DMS 273 (cell line): ENCODE measurements at regions not wholly inside any gene's neighbourhood (a gene's known extent, or its start where the extent isn't known, plus 50 kb on each side); places are given as distances from the start of the nearest gene placed in this dataset.
"Not testable (repeated sequence)": the region's sequence is repeated elsewhere in the genome, so short reads cannot be mapped to it uniquely, and the experiment has no call there.

Experiments used
- DNase-seq: peaks from one replicate; lab custom pipeline; 2025; ENCODE audit not compliant: unreplicated experiment; lab: John Stamatoyannopoulos, UW

DNA sequence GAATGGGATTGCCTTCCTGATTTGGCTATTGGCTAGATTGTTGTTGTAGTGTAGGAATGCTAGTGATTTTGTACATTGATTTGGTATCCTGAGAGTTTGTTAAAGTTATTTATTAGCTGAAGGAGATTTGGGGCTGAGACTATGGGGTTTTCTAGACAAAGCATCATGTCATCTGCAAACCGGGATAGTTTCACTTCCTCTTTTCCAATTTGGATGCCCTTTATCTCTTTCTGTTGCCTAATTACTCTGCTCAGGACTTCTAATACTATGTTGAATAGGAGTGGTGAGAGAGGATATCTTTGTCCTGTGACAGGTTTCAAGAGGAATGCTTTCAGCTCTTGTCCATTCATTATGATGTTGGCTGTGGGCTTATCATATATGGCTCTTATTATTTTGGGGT, 265.7 kb upstream of the MGAT4C start:
- DNase-seq, result no peak

DNA sequence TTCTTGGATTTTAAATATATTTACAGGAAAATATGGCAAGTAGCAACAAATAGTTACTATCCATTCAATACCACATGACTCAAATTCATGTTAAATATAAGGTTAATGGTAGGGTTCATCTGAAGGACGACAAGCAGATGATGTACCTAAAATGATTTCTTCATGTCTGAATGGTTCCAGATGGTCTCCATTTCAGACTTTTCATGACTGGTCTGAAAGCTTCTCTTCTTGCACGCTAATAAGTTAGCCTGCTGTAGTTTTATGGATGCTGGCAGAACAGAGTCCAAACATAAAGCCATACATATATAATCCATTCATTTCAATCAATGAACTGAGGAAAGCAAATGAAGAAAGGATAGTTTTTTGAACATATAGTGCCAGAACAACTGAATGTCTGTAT, 257.0 kb upstream of the MGAT4C start:
- DNase-seq, result peak; percentile 23

DNA sequence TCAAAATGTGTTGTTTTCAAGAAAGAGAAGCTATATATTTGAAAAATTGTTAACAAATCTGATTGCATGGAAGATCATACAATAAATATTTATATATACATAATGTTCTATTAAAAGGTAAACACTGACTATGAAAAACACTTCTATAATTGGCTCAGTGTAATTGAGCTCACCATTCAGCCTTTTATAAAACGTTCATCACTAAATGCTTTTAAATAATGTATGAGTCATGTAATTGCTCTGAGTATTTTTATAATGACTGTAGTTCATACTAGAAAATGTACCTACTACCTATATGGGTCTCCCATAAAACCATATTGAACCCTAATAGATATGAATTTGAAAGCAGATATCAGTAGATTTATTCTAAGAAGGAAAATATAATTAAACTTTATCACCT, 240.4 kb upstream of the MGAT4C start:
- no peak for DNase-seq

DNA sequence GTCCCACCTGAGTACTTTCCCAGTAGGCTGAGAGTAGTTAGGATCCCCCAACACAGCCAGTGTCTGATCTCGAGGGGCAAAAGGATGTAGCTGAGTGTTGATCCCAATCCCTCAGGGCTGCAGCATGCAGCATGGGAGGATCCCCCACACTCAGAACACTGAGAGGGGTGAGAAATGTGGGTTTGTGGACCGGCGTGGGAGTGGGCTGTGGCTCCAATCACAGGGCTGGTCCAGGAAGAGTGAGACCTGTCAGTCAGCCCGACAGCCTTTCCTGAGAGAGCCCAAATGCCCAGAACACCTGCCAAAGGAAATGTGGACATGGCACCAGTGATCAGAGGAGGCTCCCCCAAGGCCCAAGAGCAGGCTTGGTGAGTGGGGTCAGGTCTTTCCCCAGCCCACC, 228.3 kb upstream of the MGAT4C start:
- DNase-seq, result no peak

DNA sequence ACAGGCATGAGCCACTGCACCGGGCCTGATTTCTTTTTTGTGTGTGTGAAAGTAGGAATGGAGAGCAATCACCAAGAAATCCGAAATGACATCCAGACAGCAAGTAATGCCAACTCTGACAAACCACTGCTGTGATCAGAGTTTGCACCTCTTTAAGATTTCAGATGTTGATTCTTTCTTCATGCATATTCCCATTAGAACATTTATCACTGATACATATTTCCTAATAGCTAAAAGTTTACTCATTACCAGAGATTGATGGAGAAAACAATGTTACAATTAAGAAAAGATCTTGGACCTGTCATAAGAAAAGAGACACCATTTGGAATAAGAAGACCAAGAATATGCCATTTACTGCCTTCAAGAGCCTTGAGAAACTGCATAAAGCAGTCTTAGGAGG, 217.0 kb upstream of the MGAT4C start:
- no peak for DNase-seq

DNA sequence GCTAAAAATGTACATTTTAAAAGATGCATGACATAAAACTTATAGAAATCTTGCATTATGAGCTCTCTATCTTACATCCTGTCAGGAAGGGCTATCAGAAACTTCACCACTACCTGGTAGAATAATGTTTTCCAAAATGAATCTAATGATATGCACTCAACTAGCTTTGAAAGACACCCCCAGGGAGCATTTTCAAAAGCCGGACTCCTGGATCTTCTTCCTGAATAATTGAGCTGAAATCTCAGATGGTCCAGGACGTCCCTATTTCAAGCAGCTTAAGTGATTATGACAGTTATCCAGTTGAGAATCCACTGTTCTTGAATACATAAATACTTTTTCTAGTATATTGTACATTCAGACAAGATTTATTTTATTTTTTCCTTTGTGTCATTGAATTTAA, 200.6 kb upstream of the MGAT4C start:
- DNase-seq, result no peak

DNA sequence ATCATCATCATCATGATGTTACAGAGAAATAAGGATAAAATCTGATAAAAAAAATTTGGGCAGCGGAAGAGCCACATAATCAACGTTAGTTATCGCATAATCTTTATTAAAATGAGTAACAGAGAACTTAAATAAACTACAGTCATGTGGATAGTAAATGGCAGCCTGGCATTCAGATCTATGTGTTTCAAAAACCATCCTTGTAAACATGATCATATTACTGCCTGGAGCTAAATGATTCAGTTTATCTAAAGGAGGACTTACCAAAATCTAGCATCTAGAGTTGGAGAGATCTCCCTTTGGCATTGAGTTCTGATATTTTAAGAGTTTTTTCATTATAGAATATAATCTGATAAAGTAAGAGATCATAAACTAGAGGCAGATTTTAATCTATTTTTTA, 200.1 kb upstream of the MGAT4C start:
- DNase-seq, result no peak

DNA sequence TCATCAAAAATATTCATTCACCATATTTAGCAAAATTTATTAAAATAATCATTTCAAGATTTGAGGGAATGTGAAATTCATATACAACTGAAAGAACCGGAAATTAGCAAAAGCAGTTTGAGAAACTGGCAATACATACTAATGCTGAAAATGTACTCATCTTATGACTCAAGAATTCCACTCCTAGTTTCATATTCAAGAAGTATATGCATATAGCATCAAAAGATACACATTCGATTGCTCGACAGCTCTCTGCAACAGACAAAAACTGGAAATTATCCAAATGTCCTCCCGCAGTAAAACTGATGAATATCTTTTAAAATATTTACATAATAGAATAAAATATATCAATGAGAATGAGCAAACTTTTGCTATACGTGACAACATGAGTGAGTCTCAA, 189.2 kb upstream of the MGAT4C start:
- no peak for DNase-seq

DNA sequence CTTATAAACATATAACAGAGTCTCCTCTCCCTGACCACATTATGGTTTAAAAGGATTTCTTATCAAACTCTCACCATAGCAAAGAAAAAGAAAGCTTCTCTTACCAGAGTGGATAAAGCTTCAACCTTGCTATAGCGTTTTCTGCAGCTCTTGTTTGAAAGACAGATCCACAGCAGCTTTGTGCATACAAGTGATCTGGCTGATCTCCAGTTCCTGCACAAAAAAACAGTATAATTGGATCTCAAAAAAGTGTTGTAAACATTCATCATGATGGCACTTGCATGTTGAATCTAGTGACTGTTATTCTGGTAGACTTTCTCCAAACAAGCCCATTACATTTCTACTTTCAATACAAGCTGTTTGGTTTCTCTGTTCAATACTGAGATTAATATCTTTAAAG, 178.9 kb upstream of the MGAT4C start:
- no peak for DNase-seq

DNA sequence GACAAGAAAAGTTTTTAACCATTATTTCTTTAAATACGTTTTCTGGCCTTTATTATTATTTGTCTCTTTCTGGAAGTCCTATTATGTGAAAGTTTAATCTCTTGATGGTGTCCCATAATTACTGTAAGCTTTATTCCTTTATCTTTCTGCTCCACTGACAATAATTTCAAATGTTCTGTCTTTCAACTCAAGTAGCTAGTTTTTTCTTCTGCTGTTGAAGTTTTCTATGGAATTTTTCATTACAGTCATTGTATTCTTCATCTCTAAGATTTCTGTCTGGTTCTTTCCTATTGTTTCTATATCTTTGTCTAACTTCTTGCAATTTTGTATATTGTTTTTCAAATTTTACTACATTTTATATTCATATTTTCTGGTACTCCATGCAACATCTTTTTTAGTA, 173.6 kb upstream of the MGAT4C start:
- DNase-seq, result peak; percentile 5

DNA sequence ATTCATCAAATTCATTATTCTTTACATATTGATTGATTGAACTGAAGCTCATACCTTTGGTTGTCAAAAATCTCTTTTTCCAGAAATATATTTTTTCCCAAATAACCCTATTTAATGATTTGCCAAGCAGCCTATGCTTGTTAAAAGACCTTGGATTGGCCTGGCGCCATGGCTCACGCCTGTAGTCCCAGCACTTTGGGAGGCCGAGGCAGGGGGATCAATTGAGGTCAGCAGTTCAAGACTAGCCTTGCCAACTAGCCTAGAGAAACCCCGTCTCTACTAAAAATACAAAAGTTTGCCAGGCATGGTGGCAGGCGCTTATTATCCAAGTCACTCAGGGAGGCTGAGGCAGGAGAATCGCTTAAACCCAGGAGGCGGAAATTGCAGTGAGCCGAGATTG, 165.1 kb upstream of the MGAT4C start:
- DNase-seq, result no peak

DNA sequence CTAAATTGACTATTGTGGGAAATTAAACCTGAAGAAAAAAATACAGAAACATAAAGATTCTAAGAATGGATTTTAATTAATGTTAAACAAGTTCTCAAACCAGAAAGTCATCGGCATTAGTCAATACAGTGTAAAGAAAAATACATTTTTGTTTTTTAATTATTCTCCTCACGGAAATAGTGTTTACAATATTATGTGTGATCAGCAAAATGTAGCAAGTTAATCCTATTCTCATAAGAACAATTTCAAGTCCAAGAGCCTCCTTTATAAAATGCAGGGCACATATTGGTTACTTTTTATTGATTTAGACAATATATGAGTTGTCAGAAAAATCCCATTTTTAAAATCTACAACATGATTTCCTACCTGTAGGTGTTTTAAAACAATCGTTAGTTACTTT, 158.0 kb upstream of the MGAT4C start:
- DNase-seq, result no peak

DNA sequence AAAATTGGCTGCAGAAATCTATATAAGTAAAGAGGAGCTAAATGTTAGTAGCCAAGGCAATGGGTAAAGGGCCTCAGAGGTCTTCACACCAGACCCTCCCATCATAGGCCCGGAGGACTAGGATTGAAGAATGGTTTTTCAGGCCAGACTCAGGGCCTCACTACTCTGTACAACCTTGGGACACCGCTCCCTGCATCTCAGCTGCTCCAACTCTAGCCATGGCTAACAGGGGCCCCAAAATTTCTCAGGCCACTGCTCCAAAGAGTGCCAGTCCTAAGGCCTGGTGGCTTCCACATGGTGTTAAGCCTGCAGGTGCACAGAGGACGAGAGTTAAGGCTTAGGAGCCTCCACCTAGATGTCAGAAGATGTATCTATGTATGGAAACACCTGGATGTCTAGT, 155.5 kb upstream of the MGAT4C start:
- no peak for DNase-seq

DNA sequence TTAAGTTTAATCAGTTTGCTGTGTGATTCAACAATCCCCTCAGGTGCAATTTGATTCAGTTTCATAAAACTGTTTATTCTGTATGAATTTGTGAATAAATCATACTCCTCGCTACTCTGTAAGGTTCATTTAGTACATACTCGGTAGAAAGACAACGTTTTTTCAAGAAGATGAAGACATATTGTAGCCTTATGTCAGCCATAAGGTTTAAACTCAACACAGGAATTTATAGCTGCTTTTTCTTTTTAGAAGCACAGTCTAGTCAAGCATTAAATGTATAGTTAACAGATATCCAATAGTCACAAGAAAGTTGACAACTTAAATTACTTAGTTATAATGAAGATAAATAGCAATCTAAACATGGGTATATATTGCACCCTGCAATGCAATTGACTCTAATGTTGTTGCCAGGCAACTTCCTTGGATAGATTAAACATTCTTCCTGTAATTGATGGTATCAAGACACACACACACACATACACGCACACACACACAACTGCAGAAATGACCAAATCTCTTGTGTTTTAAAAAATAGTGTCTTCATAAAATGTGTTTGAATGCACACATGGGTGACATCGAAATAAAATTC, 151.5 kb upstream of the MGAT4C start:
- no peak for DNase-seq

DNA sequence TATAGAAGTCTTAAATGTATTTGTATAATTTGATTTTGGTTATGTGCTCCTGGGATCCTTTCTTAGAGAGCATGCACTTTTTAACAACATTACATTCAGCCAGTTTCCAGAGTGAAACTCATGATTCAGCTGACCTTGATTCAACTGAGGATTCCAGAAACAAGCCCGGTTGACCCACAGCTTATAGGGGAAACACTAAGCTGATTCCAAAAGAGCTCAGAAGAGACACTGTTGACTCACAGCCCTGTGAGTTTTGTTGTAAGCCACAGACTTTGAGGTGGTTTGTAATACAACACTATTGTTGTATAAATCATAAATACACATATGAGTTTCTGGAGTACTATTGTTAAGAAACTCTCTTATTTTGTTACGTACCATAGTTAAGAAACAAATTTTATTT, 133.8 kb upstream of the MGAT4C start:
- DNase-seq, result no peak

DNA sequence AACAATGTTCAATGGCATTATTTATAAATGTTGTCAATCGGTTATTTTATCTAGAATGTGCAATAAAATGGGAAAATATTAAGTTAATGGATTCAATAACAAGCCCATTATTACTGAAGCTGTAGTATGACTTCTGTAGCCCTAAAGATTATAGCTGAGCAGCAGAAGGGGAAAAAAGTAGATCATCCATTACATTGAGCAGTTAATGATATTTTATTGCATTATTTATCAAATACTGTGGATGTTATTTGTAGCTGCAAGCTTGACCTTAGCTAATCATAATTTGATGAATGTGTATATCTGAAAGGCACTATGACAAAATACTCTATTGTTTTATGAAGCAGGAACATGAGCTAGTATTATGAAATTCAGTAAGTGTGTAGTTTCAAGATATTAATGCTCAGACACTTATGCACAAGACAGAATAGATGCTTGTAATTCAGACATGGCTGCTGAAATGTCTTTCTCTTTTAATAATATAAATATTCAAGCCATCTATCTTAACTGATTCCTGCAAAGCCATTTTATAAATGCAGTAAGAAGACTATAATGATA, 131.5 kb upstream of the MGAT4C start:
- DNase-seq, result no peak

DNA sequence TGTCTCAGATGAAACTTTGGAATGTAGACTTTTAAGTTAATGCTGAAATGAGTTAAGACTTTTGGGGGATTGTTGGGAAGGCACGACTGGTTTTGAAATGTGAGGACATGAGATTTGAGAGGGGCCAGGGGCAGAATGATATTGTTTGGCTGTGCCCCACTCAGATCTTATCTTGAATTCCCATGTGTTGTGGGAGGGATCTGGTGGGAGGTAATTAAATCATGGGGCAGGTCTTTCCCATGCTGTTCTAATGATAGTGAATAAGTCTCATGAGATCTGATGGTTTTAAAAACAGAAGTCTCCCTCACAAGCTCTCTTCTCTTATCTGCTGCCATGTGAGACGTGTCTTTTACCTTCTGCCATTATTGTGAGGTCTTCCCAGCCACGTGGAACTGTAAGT, 127.6 kb upstream of the MGAT4C start:
- DNase-seq, result not testable (repeated sequence)

DNA sequence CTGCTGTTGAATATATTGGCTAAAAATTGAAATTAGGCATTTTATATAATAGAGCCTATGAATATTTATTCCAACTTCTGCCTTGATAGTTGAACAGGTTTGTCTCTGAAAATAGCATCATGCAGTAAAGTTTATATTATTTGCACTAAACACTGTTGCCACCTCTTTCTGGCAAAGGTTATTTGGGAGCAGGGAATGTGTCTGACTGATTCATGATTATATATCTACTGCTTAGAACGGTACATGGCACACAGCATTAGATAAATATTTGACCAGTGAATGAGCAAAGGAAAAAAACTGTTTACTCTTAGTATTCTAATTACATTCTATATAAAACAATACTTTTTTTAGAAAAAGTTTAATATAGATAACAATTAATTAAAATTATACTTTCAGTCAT, 123.1 kb upstream of the MGAT4C start:
- no peak for DNase-seq

DNA sequence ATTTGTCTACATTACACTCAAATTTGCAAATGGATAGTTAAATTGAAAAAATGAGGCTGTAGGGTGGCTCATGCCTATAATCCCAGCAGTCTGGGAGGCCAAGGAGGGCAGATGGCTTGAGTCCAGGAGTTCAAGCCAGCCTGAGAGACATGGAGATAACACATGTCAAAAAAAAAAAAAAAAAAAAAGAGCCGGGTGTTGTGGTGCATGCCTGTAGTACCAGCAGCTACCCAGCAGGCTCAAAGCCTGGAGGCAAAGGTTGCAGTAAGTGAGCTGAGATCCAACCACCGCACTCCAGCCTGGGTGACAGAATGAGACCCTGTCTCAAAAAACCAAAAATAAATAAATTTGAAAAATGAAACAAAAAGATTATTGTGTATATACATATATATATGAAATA, 119.9 kb upstream of the MGAT4C start:
- peak; percentile 71 for DNase-seq

DNA sequence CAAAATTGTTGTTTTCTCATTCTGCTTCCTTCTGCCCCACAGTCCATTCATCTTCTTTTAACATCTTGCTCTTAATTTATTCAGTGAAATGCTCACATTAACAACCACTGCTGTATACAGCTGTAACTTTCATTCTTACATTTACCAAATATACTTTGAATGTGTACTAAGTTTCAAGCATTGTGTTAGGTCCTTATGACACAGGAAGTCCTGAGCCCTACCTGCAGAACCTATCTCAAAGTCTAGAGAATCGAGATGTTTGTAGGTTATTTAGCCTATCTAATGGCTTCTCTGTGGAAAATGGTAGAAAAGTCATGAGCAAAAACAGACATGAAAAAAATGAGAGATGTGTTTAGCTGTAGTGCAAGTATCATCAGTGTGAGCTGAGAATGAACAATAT, 117.6 kb upstream of the MGAT4C start:
- no peak for DNase-seq

DNA sequence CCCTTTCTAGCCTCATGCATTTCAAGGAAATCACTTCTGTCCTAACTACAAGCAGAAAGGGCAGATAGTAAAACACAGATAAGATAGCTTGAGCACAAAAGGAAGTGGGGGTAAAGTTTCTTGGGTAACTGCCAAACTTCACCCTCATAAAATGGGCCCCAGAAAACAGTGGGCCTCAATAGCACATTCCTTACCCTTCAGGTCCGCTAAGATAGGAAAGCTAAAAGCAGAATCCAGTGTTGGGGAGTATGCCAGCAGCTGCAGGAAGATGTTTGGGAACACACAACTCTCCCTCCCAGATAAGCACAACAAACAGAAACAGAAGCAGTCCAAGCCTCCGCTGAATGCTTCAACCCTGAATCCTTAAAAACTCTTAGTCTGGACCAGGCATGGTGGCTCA, 110.9 kb upstream of the MGAT4C start:
- no peak for DNase-seq

DNA sequence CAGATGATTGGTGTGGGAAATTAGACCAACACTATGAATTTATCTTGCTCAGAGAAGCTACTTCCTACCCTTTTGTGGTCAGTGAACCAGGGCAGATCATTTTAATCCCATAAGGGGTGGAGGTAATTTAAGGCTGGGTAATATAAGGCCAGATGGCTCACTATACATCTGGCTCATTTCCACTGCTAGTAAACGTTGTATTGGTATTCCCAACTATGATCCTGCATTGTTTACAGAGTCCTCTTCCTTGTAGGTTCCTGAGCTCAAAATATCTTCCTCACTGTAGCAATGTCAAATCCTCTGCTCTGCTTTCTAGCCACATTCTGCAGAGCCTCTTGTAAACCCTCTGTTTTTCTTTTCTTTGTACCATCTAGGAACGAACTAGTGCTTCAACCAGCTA, 93.0 kb upstream of the MGAT4C start:
- peak; percentile 81 for DNase-seq

DNA sequence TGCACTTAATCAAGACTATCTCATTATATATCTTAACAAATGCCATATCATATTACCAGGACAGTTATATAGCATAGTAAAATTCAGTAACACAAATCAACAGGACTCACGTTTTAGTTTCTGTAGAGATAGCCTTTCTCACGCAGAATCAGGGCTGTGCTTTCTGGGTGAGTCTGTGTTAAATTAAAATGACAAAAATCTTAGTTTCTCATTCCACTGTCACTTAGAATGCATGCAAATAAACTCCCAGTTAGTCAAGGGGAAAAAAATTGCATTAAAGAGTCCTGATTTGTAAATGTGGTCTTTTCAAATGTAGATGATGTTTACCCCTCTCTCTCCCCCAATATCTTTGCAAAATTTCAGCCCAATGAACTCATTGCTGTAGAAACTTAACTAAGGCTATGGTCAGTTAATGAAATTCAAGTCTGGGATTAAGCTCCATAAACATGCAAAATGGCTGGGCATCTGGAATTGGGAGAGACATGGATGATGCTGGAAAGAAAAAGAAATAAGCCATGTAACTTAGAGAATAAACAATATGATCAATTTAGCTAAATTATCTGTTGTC, 77.8 kb upstream of the MGAT4C start:
- no peak for DNase-seq
